ENCODE measurements at regions not wholly inside any gene's neighbourhood (a gene's known extent, or its start where the extent isn't known, plus 50 kb on each side); places are given as distances from the start of the nearest gene placed in this dataset.
"Not testable (repeated sequence)": the region's sequence is repeated elsewhere in the genome, so short reads cannot be mapped to it uniquely, and the experiment has no call there.

DNA sequence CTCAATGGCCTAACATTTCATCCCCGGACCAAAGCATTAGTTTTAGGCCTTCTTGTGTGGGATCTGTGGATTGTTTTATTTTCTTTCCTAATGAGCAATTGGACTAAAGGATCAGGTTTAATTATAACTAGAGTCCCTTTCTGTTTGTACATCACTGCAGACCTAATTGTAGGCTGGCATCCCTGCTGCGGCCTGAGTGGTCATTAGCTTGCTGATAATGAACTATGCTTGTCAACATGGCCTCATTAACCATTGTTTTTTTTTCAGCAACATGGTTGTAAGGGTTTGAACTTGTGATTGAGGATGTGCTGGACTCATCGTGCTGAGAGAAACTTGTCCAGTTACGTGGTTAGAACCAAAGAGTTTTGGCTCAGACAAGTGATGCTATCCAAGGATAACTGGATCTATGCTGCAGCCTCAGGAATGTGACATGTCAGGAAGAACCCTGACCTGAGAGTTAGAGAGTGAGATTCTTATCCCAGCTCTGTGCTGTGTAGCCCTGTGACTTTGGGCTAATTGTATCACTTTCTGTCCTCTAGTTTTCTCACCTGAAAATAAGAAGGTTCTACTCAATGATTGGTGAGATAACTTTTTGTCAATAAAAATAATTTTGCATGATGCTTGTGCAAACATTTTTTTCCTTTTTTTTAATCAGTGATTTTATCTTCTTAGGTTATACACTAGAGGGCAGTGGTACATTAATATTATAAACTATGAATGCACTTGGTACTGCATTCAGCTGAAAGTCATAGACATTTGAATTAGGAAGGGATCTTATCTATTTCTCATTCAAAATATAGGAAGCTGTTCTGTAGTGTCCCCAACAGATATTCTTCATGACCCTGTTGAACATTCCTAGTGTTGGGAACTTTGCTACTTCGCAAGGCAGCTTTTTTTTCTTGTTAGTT, 140.9 kb downstream of the RNF144B start:
- DNase-seq, result no peak

DNA sequence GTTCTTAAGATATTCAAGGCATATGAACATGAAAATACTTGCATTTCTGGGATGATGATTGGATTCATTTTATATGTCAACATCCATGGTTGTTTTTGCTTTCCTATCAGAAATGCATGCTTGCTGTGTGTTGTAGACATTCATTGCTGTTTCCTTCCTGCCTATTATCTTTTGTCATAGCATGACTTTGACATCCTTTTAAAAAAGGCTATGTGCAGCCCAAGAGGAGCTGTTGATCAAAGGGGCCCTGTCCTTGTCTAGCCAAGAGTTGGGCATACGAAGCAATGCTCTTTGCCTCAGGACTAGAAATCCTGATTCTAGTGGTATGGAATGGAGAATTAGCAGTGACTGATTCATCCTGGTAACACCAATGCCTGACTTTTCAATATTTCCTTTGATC, 143.1 kb downstream of the RNF144B start:
- no peak for DNase-seq

DNA sequence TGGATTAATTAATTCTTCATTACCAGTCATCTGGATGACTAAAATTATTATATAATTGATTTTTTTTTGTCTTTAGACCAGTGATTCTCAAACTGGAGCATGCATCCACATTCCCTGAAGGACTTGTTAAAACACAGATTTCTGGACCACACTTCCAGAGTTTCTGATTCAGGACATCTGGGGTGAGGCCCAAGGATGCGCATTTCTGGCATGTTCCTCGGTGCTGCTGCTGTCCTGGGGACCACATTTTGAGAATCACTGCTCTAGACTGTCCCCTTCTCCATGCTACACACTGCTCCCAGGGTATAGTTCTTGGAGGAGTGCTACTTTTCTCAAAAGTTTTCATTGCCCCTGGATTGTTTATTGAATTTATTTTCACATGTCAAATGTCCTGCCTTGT, 145.0 kb downstream of the RNF144B start:
- DNase-seq, result no peak

DNA sequence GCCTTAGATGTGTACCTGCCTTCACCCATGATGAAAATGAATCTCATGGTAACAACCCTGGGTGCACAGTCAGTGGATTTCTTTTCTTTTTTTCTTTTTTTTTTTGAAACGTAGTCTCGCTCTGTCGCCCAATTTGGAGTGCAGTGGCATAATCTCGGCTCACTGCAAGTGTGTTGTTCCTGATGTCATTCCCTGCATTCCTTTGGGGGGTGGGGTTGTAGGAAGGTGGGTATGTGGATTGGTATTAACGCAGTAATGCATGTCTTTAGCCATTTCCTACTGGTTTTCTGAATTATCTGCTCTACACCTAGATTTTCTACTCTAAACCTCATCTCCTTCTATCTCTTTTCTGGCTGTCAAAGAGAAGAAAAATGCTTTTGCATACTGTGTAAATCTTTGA, 146.6 kb downstream of the RNF144B start:
- DNase-seq, result no peak

DNA sequence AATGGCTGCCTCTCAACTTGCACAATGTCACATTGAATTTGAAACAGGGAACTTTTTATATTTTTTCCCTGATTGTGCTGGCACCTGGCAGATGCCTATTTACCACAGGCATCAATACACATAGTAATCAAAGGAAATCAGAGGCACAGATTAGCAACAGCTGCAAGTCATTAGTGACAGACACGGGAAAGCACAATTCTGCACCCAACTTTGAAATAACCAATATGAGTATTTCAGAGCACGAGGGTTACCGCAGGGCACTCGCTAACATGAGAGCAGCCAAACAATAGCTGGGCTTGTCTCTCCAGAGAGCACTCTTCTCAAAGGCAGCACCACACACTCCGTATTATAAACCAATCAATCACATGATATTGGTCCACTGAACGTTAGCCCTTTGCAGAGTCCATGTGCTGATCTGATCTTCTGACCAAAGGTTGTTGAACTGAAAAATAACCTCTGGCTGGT, 149.5 kb downstream of the RNF144B start:
- no peak for DNase-seq

DNA sequence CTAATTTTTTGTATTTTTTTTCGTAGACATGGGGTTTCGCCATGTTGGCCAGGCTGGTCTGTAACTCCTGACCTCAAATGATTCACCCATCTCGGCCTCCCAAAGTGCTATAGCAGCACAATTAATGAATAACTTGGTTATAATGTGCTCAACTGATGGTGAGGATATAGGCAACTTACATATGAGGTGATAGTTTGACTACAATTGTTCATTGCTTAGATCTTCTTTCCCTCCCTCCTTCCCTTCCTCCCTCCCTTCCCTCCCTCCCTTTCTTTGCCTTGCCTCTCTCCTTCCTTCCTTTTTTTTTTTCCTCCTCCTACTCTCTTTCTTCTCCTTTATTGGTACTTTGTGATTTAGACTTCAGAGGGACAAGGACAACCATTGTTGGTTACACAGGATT, 151.2 kb downstream of the RNF144B start:
- DNase-seq, result no peak

DNA sequence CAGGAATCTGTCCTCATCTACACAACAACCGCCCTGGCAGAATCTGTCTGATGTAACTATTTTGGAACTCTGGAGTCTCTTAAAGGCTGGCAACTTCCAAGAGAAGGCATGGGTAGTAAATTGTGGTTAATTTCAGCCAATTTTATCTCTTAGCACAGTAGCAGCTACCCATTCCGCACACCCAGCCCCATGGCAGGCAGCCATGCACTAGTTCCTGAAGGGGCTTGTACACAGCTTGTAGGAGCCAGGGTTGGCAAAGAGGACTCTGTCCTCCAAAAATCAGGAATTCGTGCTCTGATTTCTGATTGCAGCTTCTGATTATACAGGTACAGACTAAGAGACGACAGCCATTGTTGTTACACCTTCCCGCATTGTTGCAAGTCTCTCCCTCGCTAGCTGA, 155.9 kb downstream of the RNF144B start:
- DNase-seq, result no peak

DNA sequence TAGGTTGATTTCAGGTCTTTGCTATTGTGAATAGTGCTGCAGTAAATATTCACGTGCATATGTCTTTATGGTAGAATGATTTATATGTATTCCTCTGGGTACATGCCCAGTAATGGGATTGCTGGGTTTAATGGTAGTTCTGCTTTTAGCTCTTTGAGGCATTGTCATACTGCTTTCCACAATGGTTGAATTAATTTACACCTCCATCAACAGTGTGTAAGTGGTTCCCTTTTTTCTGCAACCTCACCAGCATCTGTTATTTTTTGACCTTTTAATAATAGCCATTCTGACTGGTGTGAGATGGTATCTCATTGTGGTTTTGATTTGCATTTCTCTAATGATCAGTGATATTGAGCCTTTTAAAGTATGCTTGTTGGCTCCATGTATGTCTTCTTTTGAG, 158.0 kb downstream of the RNF144B start:
- DNase-seq, result not testable (repeated sequence)

DNA sequence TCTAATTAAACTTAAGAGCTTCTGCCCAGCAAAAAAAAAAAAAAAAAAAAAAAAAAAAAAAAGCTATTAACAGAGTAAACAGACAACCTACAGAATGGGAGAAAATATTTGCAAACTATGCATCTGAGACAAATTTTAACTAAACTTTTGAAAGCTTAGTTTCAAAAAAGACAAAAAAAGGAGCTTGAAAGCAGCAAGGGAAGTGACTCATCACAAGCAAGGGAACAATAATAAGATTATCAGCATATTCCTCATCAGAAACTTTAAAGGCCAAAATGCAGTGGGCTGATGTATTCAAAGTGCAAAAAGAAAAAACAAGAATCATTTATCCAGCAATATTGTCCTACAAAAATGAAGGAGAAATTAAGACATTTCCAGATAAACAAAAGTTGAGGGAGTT, 158.6 kb downstream of the RNF144B start:
- DNase-seq, result no peak

DNA sequence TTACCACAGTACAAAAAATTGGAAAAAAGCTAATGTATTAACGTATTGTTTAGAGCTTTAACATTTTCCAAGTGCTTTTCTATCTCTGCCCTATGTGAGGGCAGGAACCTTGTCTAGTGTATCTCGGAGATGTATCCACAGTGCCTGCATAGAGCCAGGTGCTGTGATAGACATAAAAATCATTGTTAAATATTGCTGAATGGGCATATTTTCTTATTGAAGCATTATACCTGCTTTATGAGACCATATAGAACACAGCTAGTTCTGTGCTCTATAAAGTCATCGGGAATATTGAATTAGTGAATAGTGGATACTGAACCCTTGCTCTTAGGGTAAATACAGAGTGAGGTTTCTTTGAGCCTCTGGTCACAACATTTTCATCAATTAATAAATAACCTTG, 163.0 kb downstream of the RNF144B start:
- no peak for DNase-seq

DNA sequence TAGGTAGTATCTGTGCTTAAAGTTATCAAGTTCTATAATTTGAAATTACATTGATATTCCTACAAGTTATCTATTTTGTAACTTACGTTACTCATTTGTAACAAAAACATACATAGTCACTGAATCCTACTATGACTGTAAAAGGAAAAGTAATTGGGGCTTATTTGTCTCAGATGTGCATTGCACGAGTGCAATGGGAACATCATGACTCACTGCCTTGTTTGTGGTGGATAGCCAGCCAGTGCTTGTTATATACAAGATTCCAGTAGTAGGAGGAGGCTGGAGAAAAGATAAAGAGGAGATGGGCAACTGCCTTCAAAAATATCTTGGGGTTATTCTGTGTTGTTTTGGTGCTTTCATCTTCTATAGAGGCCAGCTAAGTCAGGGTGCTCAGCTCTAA, 164.1 kb downstream of the RNF144B start:
- no peak for DNase-seq

DNA sequence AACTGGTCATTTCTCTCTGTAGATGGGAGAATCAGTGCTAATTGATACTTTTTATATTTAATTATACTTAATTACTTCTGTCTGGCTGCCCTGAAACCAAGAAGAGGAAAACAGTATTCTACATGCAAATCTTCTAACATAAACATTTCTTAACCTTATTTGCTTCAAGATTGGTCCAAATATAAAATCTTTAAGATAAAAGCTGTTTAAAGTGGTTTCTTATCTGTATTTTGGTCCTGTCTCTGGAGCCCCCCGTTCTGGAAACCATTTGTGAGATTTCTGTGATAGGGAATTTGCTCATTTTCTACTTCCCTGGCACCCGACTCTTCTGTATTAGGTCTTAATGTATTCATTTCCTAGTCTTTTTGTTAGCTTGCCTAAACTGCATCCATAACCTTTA, 168.6 kb downstream of the RNF144B start:
- no peak for DNase-seq

DNA sequence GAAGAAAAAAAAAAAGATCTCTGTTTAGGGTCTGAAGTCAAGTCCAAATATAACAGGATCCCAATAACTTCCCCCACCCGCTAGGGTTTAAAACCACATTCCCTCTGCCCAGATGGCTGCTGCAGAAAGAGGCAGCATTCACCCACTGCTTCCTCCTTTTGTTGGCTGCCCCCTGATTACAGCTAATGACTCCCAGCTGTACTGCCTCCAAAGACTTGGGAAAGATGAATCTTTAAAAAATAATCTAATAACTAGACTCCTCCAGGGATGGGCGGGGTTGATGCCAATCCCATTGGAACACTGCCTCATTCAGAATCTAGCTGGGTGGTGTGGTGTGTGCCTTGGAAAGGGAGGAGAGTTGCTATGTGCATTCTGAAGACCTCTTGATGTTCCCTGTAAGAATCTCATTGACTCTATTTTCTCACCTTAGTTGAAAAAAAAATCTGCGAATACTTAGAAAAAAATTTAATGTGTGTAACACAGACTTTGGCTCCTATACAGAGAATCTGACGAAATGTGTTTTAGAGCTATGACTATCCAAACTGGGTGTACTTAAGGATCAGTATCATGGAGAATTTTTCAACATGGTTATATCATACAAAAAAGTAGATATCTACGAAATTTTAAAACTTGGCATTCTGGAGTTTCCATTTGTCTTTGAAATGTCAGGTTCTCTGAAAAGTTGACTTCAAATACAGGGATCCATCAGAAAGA, 174.0 kb downstream of the RNF144B start:
- DNase-seq, result no peak

DNA sequence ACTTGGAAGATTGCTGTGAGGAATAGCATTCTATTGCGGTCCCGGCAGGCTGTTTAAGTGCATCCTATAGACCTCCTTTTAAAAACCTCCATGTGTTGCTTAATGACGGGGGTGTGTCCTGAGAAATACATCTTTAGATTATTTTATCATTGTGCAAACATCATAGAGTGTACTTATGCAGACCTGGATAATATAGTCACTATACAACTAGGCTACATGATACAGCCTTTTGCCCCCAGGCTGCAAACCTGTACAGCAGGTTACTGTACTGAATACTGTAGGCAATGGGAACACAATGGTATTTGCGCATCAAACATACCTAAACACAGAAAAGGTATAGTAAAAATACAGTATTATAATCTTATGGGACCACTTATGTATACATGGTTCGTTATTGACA, 175.6 kb downstream of the RNF144B start:
- no peak for DNase-seq

DNA sequence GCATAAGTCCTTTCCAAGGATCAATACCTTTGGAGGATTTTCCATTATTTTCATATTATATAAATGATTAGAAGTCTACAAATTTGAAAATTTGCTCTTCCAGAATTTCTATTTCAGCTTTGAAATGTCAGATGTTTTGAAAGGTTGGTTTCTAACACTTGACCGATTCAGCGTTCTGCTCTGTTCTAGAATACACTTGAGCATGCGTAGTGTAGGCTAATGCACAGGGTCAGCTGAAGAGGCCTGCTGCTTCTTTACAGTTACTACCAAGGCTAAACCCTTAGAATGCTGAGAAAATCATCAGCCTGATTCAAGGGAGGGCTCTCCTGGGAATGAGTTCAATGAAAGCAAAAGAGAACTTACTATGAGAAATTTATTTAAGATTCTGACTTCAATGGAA, 177.6 kb downstream of the RNF144B start:
- no peak for DNase-seq

DNA sequence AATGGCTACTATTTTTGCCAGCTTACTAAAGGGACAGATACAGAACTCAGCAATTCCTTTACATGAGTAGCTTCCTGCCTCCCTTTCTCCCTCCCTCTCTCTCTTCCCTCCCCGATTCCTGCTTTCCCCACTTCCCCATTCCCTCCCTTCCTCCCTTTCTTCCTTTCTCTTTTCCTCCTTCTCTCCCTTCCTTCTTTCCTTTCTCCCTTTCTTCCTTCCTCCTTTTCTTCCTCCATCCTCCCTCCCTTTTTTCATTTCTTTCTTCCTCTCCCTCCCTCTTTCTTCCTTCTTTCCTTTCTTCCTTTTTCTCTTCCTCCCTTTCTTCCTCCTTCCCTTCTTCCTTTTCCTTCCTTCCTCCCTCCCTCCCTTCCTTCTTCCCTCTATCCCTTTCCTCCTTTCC, 178.1 kb downstream of the RNF144B start:
- DNase-seq, result no peak

DNA sequence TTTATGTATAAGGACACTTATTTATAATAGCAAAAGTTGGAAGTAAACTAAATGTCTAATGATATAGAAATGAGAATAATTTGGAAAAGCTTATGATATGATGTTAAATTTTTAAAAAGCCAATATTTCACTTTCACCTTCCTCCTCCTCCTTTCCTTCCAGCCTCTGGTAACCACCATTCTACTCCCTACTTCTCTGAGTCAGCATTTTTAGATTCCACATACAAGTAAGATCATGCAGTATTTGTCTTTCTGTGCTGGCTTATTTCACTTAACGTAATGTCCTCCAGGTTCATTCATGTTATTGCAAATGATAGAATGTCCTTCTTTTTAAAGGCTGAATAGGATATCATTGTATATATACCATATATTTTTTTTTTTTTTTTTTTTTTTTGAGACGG, 180.2 kb downstream of the RNF144B start:
- no peak for DNase-seq

DNA sequence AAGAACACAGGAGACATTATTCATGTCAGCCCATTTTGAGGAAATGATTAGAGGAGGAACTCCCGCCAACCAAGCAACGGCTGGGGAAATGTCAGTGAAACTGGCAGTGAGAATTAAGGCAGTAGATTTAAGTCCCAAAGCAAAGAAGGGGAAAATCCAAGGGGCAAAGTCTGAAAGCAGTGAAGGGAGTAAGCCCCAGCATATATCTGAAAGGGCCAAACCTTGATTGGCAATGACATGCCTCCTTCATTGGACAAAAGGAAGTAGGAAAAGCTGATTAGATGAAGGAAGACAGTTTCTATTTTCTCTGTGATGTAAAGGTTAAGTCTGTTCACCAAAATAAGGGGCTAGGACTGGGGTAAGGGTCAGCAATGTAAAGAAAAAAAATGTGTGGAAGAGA, 190.3 kb downstream of the RNF144B start:
- DNase-seq, result no peak

DNA sequence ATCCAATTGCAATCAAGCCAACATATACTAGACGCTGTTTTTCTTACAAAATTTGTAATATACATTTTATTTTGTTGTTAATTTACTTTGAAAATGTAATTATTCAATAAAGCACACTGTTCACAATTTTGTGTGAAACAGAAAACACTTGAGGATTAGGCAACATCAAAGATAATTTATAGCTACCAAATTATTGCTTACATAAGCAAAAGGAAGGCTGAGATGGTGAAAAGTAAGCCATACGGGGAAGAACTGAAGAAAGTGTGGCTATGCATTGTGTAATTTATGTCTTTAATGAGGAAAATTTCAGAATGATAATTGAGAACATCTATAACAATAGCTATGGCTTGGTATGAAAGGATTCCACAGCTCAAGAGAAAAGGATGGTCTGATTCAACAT, 192.0 kb downstream of the RNF144B start:
- no peak for DNase-seq

DNA sequence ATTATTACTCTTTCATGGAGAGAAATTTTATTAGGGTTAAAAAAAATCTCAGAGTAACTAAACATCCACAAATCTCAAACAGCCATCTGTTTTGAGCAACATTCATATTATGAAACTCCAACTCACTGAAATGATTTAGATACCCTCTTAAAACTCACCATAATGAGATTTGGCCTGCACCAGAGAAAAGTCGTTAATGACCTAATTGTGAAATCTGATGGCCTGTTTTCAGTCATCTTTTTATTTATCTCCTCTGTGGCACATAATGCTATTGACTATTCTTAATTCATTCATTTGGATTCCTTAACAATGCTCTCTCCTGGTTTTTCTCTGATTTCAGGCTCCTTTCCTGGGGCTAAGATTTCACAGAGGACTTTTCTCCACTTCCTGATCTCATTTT, 192.7 kb downstream of the RNF144B start:
- no peak for DNase-seq

DNA sequence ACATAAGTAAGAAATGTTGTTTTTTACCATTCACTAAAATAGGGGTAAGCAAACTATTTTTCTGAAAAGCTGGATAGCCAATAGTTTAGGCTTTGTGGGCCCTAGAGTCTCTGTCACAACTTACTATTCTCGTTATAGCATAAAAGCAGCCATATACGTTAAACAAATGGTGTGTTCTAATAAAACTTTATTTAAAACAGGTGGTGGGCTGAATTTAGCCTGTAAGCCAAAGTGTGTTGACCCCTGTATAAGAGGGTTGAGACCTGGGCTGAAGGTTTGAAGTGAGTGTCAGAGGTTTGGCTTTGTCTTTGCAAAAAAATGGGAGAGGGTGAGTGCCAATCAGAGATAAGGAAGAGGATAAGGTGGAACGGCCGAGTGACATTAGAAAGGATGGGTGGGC, 197.2 kb downstream of the RNF144B start:
- DNase-seq, result no peak

DNA sequence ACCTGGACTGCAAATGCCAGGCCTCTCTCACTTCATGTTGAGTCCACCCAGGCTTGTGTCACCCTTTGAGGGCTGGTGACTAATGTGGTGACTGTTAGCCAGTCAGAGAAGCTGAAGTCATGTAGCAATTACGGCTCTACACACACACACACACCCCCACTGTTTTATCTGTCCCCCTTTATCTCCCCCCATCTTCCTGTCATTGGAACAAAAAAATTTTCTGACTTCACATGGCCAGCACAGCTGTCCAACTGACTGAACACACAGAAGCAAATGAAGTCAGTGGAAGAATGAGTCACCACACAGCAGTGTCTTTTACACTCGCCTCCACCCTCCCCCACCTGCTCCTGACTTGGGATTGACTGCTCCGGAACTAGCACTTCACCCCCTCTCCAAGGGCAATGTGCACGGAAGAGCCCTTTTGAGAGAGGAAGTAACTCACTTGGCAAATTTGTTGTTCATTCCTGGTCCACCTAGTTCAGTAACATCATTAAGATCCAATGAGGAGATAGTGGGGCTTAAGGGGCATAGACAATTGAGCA, 198.0 kb downstream of the RNF144B start:
- no peak for DNase-seq

DNA sequence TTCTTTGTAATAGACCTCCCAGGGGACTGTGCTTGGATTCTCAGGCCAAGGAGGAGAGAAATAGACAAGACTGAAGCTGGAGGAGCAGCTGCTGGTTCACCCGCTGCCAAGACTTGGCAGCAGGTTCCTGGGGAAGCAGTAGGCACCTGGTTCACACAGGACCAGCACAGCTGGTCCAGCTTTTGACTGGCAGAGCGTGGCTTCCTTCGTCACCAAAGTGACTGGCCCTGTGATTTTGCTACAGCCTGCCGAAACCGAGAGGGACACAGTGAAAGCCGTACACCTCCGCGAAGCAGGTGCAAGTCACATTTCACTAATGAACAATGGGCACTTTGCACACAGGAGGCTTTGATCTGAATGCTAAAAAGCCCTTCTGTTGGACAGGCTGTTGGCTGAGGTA, 199.0 kb downstream of the RNF144B start:
- no peak for DNase-seq
